ENCODE measurements at regions not wholly inside any gene's neighbourhood (a gene's known extent, or its start where the extent isn't known, plus 50 kb on each side); places are given as distances from the start of the nearest gene placed in this dataset.

- TF ChIP-seq CTCF (conservative IDR thresholded peaks at IDR 0.05; ENCODE audit: low read length) = no peak
- no peak for TF ChIP-seq EZH2phosphoT487 (IDR thresholded peaks at IDR 0.05; ENCODE audit: borderline replicate concordance)
- no peak overlapping the region for H3K4me2 ChIP-seq (ENCODE audit: low read depth, low read length, poor library complexity, severe bottlenecking)
- H4K20me1 ChIP-seq (ENCODE audit: insufficient read depth, low read length, poor library complexity, severe bottlenecking) = no peaks in the 10 kb centered on the region
- H3K9me2 ChIP-seq (replicated peaks; ENCODE audit: low read depth, low read length) = no peaks in the 10 kb centered on the region
- H3K9me3 ChIP-seq (ENCODE audit: insufficient read depth, low read depth, low read length) = no peaks in the 10 kb centered on the region
- no peak overlapping the region for H3K4me3 ChIP-seq (ENCODE audit: low read length, poor library complexity, severe bottlenecking)
- no peaks in the 10 kb centered on the region for H3K79me2 ChIP-seq (ENCODE audit: insufficient read depth, low read length)
- H3K36me3 ChIP-seq (ENCODE audit: insufficient read depth, low read length) = no peaks in the 10 kb centered on the region
- H3K4me1 ChIP-seq (ENCODE audit: insufficient read depth, low read length, poor library complexity, severe bottlenecking) = no peaks in the 10 kb centered on the region
- no peak overlapping the region for H3K9ac ChIP-seq (ENCODE audit: low read depth, low read length, poor library complexity, severe bottlenecking)
- no peaks in the 10 kb centered on the region for H3K27me3 ChIP-seq (ENCODE audit: insufficient read depth, low read length, poor library complexity, severe bottlenecking)
- H3F3A ChIP-seq (ENCODE audit: low read depth) = no peaks in the 10 kb centered on the region
- no peak overlapping the region for H2AFZ ChIP-seq (ENCODE audit: low read length)
Observed at GRCh38 chr4:30904588-30904987, 184.4 kb downstream of the PCDH7 start.

GRCh38 chr4:30912098-30912714 lies 192.0 kb downstream of the PCDH7 start:
- Histone ChIP-seq H3F3A (ENCODE audit: low read depth) (no peaks in the 10 kb centered on the region), H3K9me2 (replicated peaks; ENCODE audit: low read depth, low read length) (no peaks in the 10 kb centered on the region), H3K79me2 (ENCODE audit: insufficient read depth, low read length) (no peaks in the 10 kb centered on the region), H3K4me1 (ENCODE audit: insufficient read depth, low read length, poor library complexity, severe bottlenecking) (no peaks in the 10 kb centered on the region), H3K4me3 (ENCODE audit: low read length, poor library complexity, severe bottlenecking) (no peak overlapping the region), H3K9ac (ENCODE audit: low read depth, low read length, poor library complexity, severe bottlenecking) (no peak overlapping the region), H3K4me2 (ENCODE audit: low read depth, low read length, poor library complexity, severe bottlenecking) (no peak overlapping the region), H3K36me3 (ENCODE audit: insufficient read depth, low read length) (no peaks in the 10 kb centered on the region), H3K27me3 (ENCODE audit: insufficient read depth, low read length, poor library complexity, severe bottlenecking) (no peaks in the 10 kb centered on the region), H4K20me1 (ENCODE audit: insufficient read depth, low read length, poor library complexity, severe bottlenecking) (no peaks in the 10 kb centered on the region), H3K9me3 (ENCODE audit: insufficient read depth, low read depth, low read length) (no peaks in the 10 kb centered on the region), H2AFZ (ENCODE audit: low read length) (no peak overlapping the region)
- TF ChIP-seq EZH2phosphoT487 (IDR thresholded peaks at IDR 0.05; ENCODE audit: borderline replicate concordance) (no peak), CTCF (conservative IDR thresholded peaks at IDR 0.05; ENCODE audit: low read length) (no peak)

GRCh38 chr4:30916337-30917274 lies 196.4 kb downstream of the PCDH7 start:
- Histone ChIP-seq H4K20me1 (ENCODE audit: insufficient read depth, low read length, poor library complexity, severe bottlenecking) (no peaks in the 10 kb centered on the region), H3K36me3 (ENCODE audit: insufficient read depth, low read length) (no peaks in the 10 kb centered on the region), H3K9me3 (ENCODE audit: insufficient read depth, low read depth, low read length) (no peaks in the 10 kb centered on the region), H3K79me2 (ENCODE audit: insufficient read depth, low read length) (no peaks in the 10 kb centered on the region), H2AFZ (ENCODE audit: low read length) (no peak overlapping the region), H3F3A (ENCODE audit: low read depth) (no peaks in the 10 kb centered on the region), H3K27me3 (ENCODE audit: insufficient read depth, low read length, poor library complexity, severe bottlenecking) (no peaks in the 10 kb centered on the region), H3K4me2 (ENCODE audit: low read depth, low read length, poor library complexity, severe bottlenecking) (no peak overlapping the region), H3K4me3 (ENCODE audit: low read length, poor library complexity, severe bottlenecking) (no peak overlapping the region), H3K9me2 (replicated peaks; ENCODE audit: low read depth, low read length) (no peaks in the 10 kb centered on the region), H3K4me1 (ENCODE audit: insufficient read depth, low read length, poor library complexity, severe bottlenecking) (no peaks in the 10 kb centered on the region), H3K9ac (ENCODE audit: low read depth, low read length, poor library complexity, severe bottlenecking) (no peak overlapping the region)
- TF ChIP-seq CTCF (conservative IDR thresholded peaks at IDR 0.05; ENCODE audit: low read length) = no peak
- TF ChIP-seq EZH2phosphoT487 (IDR thresholded peaks at IDR 0.05; ENCODE audit: borderline replicate concordance) = no peak

Data from Loucy (cell line).